PC-3 (cell line): ENCODE measurements at regions not wholly inside any gene's neighbourhood (a gene's known extent, or its start where the extent isn't known, plus 50 kb on each side); places are given as distances from the start of the nearest gene placed in this dataset.

Source experiments
- ATAC-seq: fragments of 200-7000 bp; cut with Tn5 transposase; 2 replicates; pipeline ENCODE4 v1.9.1; 2020; ENCODE audit warnings: mild to moderate bottlenecking, moderate library complexity
- BruUV-seq: library from RNA; stranded (reverse); fragments of 400-500 nt; replicated peaks from 2 replicates; lab custom pipeline; 2021; lab: Mats Ljungman, UMichigan
- CTCF ChIA-PET: fragments of 300-600 bp; sonication (Branson Sonifier 250); formaldehyde crosslinking; loops from one replicate; lab custom pipeline; 2022; ENCODE audit warnings: antibody characterized with exemption; lab: Charles Lee
- POLR2A ChIA-PET: fragments of 300-600 bp; sonication (Branson Sonifier 250); formaldehyde crosslinking; loops from one replicate; lab custom pipeline; 2022; ENCODE audit warnings: antibody characterized with exemption; ENCODE audit not compliant: unreplicated experiment; lab: Charles Lee
- DNase-seq: peaks from one replicate; pipeline ENCODE4 v3.0.0-alpha.2; 2015
- H2AFZ ChIP-seq: fragments of 300-600 bp; sonication (generic); 2 replicates; pipeline ENCODE4 v1.6.0; 2016; ENCODE audit warnings: antibody characterized with exemption, low read length
- H3F3A ChIP-seq: fragments of 300-600 bp; sonication (generic); one replicate; pipeline ENCODE4 v1.6.0; 2017; ENCODE audit warnings: antibody characterized with exemption, low read length, control low read depth, mild to moderate bottlenecking; ENCODE audit not compliant: unreplicated experiment
- H3K27ac ChIP-seq: fragments of 300-600 bp; sonication (generic); 2 replicates; pipeline ENCODE4 v1.5.1; 2016; ENCODE audit warnings: mild to moderate bottlenecking, low read length
- H3K27me3 ChIP-seq: fragments of 300-600 bp; sonication (generic); 2 replicates; pipeline ENCODE4 v1.6.1; 2016; ENCODE audit warnings: low read length, mixed read lengths
- H3K36me3 ChIP-seq: fragments of 300-600 bp; sonication (generic); 2 replicates; pipeline ENCODE4 v1.6.1; 2016; ENCODE audit warnings: low read depth, mixed run types, low read length, mixed read lengths
- H3K4me1 ChIP-seq: fragments of 300-600 bp; sonication (generic); 2 replicates; pipeline ENCODE4 v1.5.1; 2016; ENCODE audit warnings: low read length; ENCODE audit not compliant: insufficient read depth
- H3K4me2 ChIP-seq: fragments of 300-600 bp; sonication (generic); 2 replicates; pipeline ENCODE4 v1.6.0; 2016; ENCODE audit warnings: low read length
- H3K4me3 ChIP-seq: fragments of 300-600 bp; sonication (generic); 2 replicates; pipeline ENCODE4 v1.5.1; 2016; ENCODE audit warnings: mild to moderate bottlenecking, low read length, mixed read lengths
- H3K79me2 ChIP-seq: fragments of 300-600 bp; sonication (generic); 2 replicates; pipeline ENCODE4 v1.6.1; 2017; ENCODE audit warnings: low read length, mixed read lengths
- H3K9ac ChIP-seq: fragments of 300-600 bp; sonication (generic); 2 replicates; pipeline ENCODE4 v1.6.0; 2016; ENCODE audit warnings: mild to moderate bottlenecking, low read length
- H3K9me2 ChIP-seq: fragments of 300-600 bp; sonication (generic); replicated peaks from 2 replicates; pipeline ENCODE4 v1.6.1; 2016; ENCODE audit warnings: mixed run types, low read length, mixed read lengths
- H3K9me3 ChIP-seq: fragments of 300-600 bp; sonication (generic); 2 replicates; pipeline ENCODE4 v1.6.1; 2016; ENCODE audit warnings: low read length, mixed read lengths
- H4K20me1 ChIP-seq: fragments of 300-600 bp; sonication (generic); 2 replicates; pipeline ENCODE4 v1.6.1; 2016; ENCODE audit warnings: low read length, mixed read lengths
- CTCF ChIP-seq: fragments of 300-600 bp; sonication (generic); conservative IDR thresholded peaks from 2 replicates; pipeline ENCODE4 v1.5.1; 2017; ENCODE audit warnings: antibody characterized with exemption, low read depth, mild to moderate bottlenecking, low read length
- EZH2 ChIP-seq: fragments of 300-600 bp; sonication (generic); IDR thresholded peaks from one replicate; pipeline ENCODE4 v1.6.1; 2017; ENCODE audit warnings: antibody characterized with exemption, mild to moderate bottlenecking, low read length; ENCODE audit not compliant: unreplicated experiment
- EZH2phosphoT487 ChIP-seq: fragments of 300-600 bp; sonication (generic); IDR thresholded peaks from 2 replicates; pipeline ENCODE4 v1.6.1; 2018; ENCODE audit warnings: mild to moderate bottlenecking, antibody characterized with exemption, low read length, borderline replicate concordance
- intact Hi-C: fragments of 100-400 bp; cut with micrococcal nuclease; formaldehyde crosslinking; loops from 2 replicates; pipeline ENCODE4 v1.9.0; 2023

GRCh38 chr4:153081006-153081580 is 123.2 kb upstream of the TRIM2 start:
- H2AFZ ChIP-seq: no peak overlapping the region
- CTCF ChIA-PET: no interaction called here
- H3K79me2 ChIP-seq: no peaks in the 10 kb centered on the region
- H3K9me3 ChIP-seq: no peaks in the 10 kb centered on the region
- H3F3A ChIP-seq: no peaks in the 10 kb centered on the region
- H3K27ac ChIP-seq: no peak overlapping the region
- H3K4me2 ChIP-seq: no peak overlapping the region
- H3K27me3 ChIP-seq: no peaks in the 10 kb centered on the region
- no peaks in the 10 kb centered on the region for H3K36me3 ChIP-seq
- POLR2A ChIA-PET: no interaction called here
- ATAC-seq (no peak), DNase-seq (no peak)
- no peaks in the 10 kb centered on the region for H4K20me1 ChIP-seq
- H3K4me3 ChIP-seq: no peak overlapping the region
- no peaks in the 10 kb centered on the region; the same call in 1 of the 2 replicates for H3K4me1 ChIP-seq
- BruUV-seq: no TSS peak
- H3K9me2 ChIP-seq: no peaks in the 10 kb centered on the region
- H3K9ac ChIP-seq: no peak overlapping the region
- TF ChIP-seq EZH2phosphoT487 (no peak), CTCF (no peak), EZH2 (no peak)
- intact Hi-C loops: loop anchor here (10.0 kb wide), 1 partner anchor 116 kb away; no protein-coding TSS in a partner anchor

- Histone ChIP-seq H3K79me2 (no peaks in the 10 kb centered on the region), H3K27me3 (no peaks in the 10 kb centered on the region), H2AFZ (no peak overlapping the region), H3K27ac (no peak overlapping the region), H3K9me2 (no peaks in the 10 kb centered on the region), H3K4me2 (no peak overlapping the region), H3K4me3 (no peak overlapping the region), H3F3A (no peaks in the 10 kb centered on the region), H3K36me3 (no peaks in the 10 kb centered on the region), H3K4me1 (no peaks in the 10 kb centered on the region; the same call in 1 of the 2 replicates), H3K9me3 (no peaks in the 10 kb centered on the region), H3K9ac (no peak overlapping the region), H4K20me1 (no peaks in the 10 kb centered on the region)
- DNase-seq: no peak
- intact Hi-C loops: loop anchor here (10.0 kb wide), 1 partner anchor 117 kb away; no protein-coding TSS in a partner anchor
- TF ChIP-seq CTCF (no peak), EZH2 (no peak), EZH2phosphoT487 (no peak)
- no peak for ATAC-seq
- CTCF ChIA-PET: no interaction called here
- POLR2A ChIA-PET: no interaction called here
- no TSS peak for BruUV-seq
These were observed 122.5 kb upstream of the TRIM2 start for GRCh38 chr4:153081693-153082092.
